HG02588 (cell line): ENCODE measurements at regions not wholly inside any gene's neighbourhood (a gene's known extent, or its start where the extent isn't known, plus 50 kb on each side); places are given as distances from the start of the nearest gene placed in this dataset.
"Not testable (repeated sequence)": the region's sequence is repeated elsewhere in the genome, so short reads cannot be mapped to it uniquely, and the experiment has no call there.

Source experiments
- ATAC-seq: cut with Tn5 transposase; IDR thresholded peaks from one replicate; pipeline ENCODE4 v1.9.1; 2021; ENCODE audit warnings: mild to moderate bottlenecking, moderate library complexity; ENCODE audit not compliant: unreplicated experiment

- no peak for ATAC-seq
Measured at GRCh38 chr17:70564006-70564620, 394.8 kb downstream of the KCNJ2 start.

GRCh38 chr17:70569128-70569527, 399.8 kb downstream of the KCNJ2 start:
- no peak for ATAC-seq

GRCh38 chr17:70577456-70577855, 408.1 kb downstream of the KCNJ2 start:
- no peak for ATAC-seq

- no peak for ATAC-seq
Measured at GRCh38 chr17:70581459-70581858, 412.1 kb downstream of the KCNJ2 start.

- no peak for ATAC-seq
Measured at GRCh38 chr17:70582777-70583176, 413.4 kb downstream of the KCNJ2 start.

- no peak for ATAC-seq
Measured at GRCh38 chr17:70584255-70584654, 414.9 kb downstream of the KCNJ2 start.

GRCh38 chr17:70588003-70588402, 418.7 kb downstream of the KCNJ2 start:
- no peak for ATAC-seq

- ATAC-seq = no peak
Measured at GRCh38 chr17:70597774-70598173, 428.4 kb downstream of the KCNJ2 start.

- no peak for ATAC-seq
Measured at GRCh38 chr17:70599198-70599597, 429.9 kb downstream of the KCNJ2 start.

GRCh38 chr17:70599945-70600344, 430.6 kb downstream of the KCNJ2 start:
- ATAC-seq = not testable (repeated sequence)

GRCh38 chr17:70603226-70603625, 433.9 kb downstream of the KCNJ2 start:
- ATAC-seq = no peak

- no peak for ATAC-seq
Measured at GRCh38 chr17:70604854-70605253, 435.5 kb downstream of the KCNJ2 start.

GRCh38 chr17:70606086-70606485, 436.8 kb downstream of the KCNJ2 start:
- ATAC-seq = no peak

- no peak for ATAC-seq
Measured at GRCh38 chr17:70608193-70608592, 438.9 kb downstream of the KCNJ2 start.

- no peak for ATAC-seq
Measured at GRCh38 chr17:70608957-70609356, 439.6 kb downstream of the KCNJ2 start.

GRCh38 chr17:70609566-70609965, 440.2 kb downstream of the KCNJ2 start:
- no peak for ATAC-seq

- no peak for ATAC-seq
Measured at GRCh38 chr17:70610161-70610560, 440.8 kb downstream of the KCNJ2 start.

- no peak for ATAC-seq
Measured at GRCh38 chr17:70613681-70614080, 444.3 kb downstream of the KCNJ2 start.

- no peak for ATAC-seq
Measured at GRCh38 chr17:70615831-70616230, 446.5 kb downstream of the KCNJ2 start.

- ATAC-seq = no peak
Measured at GRCh38 chr17:70618641-70619040, 449.3 kb downstream of the KCNJ2 start.

- no peak for ATAC-seq
Measured at GRCh38 chr17:70621566-70621965, 452.2 kb downstream of the KCNJ2 start.

- ATAC-seq = no peak
Measured at GRCh38 chr17:70622368-70623260, 453.3 kb downstream of the KCNJ2 start.
